ENCODE measurements at regions not wholly inside any gene's neighbourhood (a gene's known extent, or its start where the extent isn't known, plus 50 kb on each side); places are given as distances from the start of the nearest gene placed in this dataset.

GRCh38 chr3:29065211-29065785 is 215.6 kb upstream of the RBMS3 start:
- H3K9me3 Mint-ChIP-seq (ENCODE audit: low read depth): peaks cover 4% of the 10 kb centered on the region
- H3K36me3 Mint-ChIP-seq: no peaks in the 10 kb centered on the region
- H3K27me3 Mint-ChIP-seq: no peaks in the 10 kb centered on the region

GRCh38 chr3:29067007-29067406 is 213.9 kb upstream of the RBMS3 start:
- no peaks in the 10 kb centered on the region for H3K36me3 Mint-ChIP-seq
- H3K4me3 Mint-ChIP-seq: no peak overlapping the region
- H3K9me3 Mint-ChIP-seq (ENCODE audit: low read depth): peaks cover 7% of the 10 kb centered on the region
- no peak overlapping the region for H3K27ac Mint-ChIP-seq
- H3K4me1 Mint-ChIP-seq (ENCODE audit: low read depth): no peaks in the 10 kb centered on the region
- H3K27me3 Mint-ChIP-seq: no peaks in the 10 kb centered on the region

More at GRCh38 chr3:29065211-29065785, 215.6 kb upstream of the RBMS3 start:
- no peak overlapping the region for H3K4me3 Mint-ChIP-seq
- no peak overlapping the region for H3K27ac Mint-ChIP-seq
- H3K4me1 Mint-ChIP-seq (ENCODE audit: low read depth): no peaks in the 10 kb centered on the region

GRCh38 chr3:29070959-29071634 is 209.8 kb upstream of the RBMS3 start:
- Mint-ChIP-seq H3K36me3 (no peaks in the 10 kb centered on the region), H3K4me1 (ENCODE audit: low read depth) (no peaks in the 10 kb centered on the region), H3K27me3 (no peaks in the 10 kb centered on the region), H3K4me3 (no peak overlapping the region), H3K27ac (no peak overlapping the region), H3K9me3 (ENCODE audit: low read depth) (peaks cover 12% of the 10 kb centered on the region)

DNA sequence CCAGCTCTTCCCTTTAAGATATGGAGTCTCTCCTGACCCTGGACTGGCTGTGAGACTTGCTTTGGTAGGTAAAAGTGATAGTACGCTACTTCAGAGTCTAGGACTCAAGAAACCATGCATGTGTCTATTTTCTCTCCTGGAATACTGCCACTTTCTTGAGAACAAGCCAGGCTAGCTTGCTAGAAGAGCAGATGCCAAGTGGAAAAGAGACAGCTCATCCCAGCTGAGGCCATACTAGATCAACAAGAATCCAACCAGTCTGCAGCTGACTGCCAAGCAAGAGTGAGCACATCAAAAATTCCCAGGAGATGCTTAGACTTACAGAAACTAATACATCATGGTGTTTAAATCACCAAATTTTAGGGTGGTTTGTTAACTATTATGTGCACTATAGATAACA is 208.3 kb upstream of the RBMS3 start:
- H3K9me3 Mint-ChIP-seq (ENCODE audit: low read depth): peaks cover 12% of the 10 kb centered on the region
- no peak overlapping the region for H3K27ac Mint-ChIP-seq
- H3K4me3 Mint-ChIP-seq: no peak overlapping the region
- H3K27me3 Mint-ChIP-seq: no peaks in the 10 kb centered on the region
- no peaks in the 10 kb centered on the region for H3K36me3 Mint-ChIP-seq
- H3K4me1 Mint-ChIP-seq (ENCODE audit: low read depth): no peaks in the 10 kb centered on the region

GRCh38 chr3:29077356-29077755 is 203.5 kb upstream of the RBMS3 start:
- Mint-ChIP-seq H3K4me3 (no peak overlapping the region), H3K36me3 (no peaks in the 10 kb centered on the region), H3K27ac (no peak overlapping the region), H3K4me1 (ENCODE audit: low read depth) (no peaks in the 10 kb centered on the region), H3K27me3 (no peaks in the 10 kb centered on the region), H3K9me3 (ENCODE audit: low read depth) (peaks cover 3% of the 10 kb centered on the region)

DNA sequence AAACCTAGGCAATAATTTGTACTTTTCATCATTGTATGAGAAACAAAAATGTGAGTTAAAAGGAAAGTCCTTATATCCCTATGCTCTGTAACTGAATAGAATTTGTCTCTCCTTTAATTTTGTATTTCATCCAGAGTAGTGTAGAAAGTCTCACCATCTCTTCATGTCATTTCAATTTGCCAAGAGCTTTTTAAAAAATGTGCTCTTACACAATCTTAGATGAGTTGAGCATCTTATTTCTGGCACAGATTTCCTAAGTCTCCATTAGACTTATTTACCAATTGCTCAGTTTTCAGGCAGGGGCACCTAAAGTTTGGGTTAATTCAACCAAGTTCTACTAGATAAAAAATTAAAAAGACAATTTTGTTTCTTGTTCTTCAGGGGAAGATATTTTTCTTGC is 201.5 kb upstream of the RBMS3 start:
- no peak overlapping the region for H3K27ac Mint-ChIP-seq
- H3K9me3 Mint-ChIP-seq (ENCODE audit: low read depth): no peaks in the 10 kb centered on the region
- H3K4me3 Mint-ChIP-seq: no peak overlapping the region
- H3K4me1 Mint-ChIP-seq (ENCODE audit: low read depth): no peaks in the 10 kb centered on the region
- H3K27me3 Mint-ChIP-seq: no peaks in the 10 kb centered on the region
- H3K36me3 Mint-ChIP-seq: no peaks in the 10 kb centered on the region

- Mint-ChIP-seq H3K27me3 (peaks cover 1% of the 10 kb centered on the region), H3K4me3 (no peak overlapping the region), H3K9me3 (ENCODE audit: low read depth) (no peaks in the 10 kb centered on the region), H3K27ac (no peak overlapping the region), H3K4me1 (ENCODE audit: low read depth) (no peaks in the 10 kb centered on the region), H3K36me3 (no peaks in the 10 kb centered on the region)
These were observed 199.9 kb upstream of the RBMS3 start for GRCh38 chr3:29080967-29081366.

DNA sequence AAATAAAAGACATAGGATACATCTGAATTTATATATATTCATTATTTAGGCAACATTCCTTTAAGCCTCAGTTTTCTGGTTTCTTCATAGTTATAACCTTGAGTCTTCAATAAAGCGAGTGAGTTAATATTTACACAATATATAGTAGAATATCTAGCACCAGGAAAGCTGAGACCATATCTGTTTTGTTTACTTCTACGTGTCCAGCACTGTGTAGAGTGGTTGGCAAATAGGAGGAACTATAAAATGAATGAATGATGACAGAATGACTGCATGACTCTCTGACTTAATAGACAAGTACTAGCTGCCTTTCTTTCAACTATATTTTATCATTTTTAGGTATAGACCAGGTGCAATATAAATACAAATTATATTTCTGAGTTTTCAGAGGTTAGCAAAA is 197.8 kb upstream of the RBMS3 start:
- Mint-ChIP-seq H3K27me3 (peaks cover 3% of the 10 kb centered on the region), H3K4me3 (no peak overlapping the region), H3K4me1 (ENCODE audit: low read depth) (no peaks in the 10 kb centered on the region), H3K36me3 (no peaks in the 10 kb centered on the region), H3K9me3 (ENCODE audit: low read depth) (no peaks in the 10 kb centered on the region), H3K27ac (no peak overlapping the region)

DNA sequence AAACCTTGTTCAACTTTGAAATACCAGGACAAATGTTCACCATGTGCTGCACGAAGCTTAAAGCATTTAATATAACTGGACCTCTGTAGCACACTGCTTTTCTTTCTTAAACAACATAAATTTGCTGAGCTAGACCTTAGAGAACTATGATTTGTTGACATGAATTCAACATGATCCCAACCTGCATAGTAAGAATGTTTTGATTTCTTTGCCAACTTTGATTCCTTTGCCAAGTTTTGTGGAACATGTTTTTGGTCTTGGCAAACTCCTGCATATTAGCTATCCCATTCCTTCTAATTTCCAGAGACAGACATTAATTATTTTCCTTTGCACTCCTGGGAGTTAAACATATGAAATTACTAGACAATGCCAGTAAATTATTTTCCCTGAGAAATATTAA is 197.2 kb upstream of the RBMS3 start:
- peaks cover 3% of the 10 kb centered on the region for H3K27me3 Mint-ChIP-seq
- no peak overlapping the region for H3K27ac Mint-ChIP-seq
- H3K4me1 Mint-ChIP-seq (ENCODE audit: low read depth): no peaks in the 10 kb centered on the region
- H3K36me3 Mint-ChIP-seq: no peaks in the 10 kb centered on the region
- H3K4me3 Mint-ChIP-seq: no peak overlapping the region
- no peaks in the 10 kb centered on the region for H3K9me3 Mint-ChIP-seq (ENCODE audit: low read depth)

DNA sequence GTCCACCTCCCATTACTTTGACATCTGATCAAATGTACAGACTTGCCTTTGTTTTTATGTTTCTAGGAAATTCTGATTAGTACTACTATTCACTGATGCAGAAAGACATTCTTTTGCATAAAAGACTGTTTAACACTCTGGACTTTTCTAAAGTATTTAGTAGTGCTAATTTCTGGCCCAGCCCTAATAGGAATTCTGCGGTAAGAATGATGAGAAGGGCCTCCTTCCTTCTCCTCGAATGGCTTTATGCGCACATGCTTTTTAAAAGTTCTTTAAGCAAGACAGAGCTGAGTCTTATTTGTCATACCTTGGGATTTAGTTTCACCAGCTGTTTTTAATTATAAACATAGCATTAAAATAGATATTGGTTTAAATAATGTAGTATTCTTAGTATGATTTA is 192.3 kb upstream of the RBMS3 start:
- no peaks in the 10 kb centered on the region for H3K36me3 Mint-ChIP-seq
- no peak overlapping the region for H3K27ac Mint-ChIP-seq
- peaks cover 3% of the 10 kb centered on the region for H3K27me3 Mint-ChIP-seq
- H3K9me3 Mint-ChIP-seq (ENCODE audit: low read depth): no peaks in the 10 kb centered on the region
- H3K4me3 Mint-ChIP-seq: no peak overlapping the region
- H3K4me1 Mint-ChIP-seq (ENCODE audit: low read depth): peaks cover 7% of the 10 kb centered on the region

- H3K27me3 Mint-ChIP-seq: peaks cover 2% of the 10 kb centered on the region
- peak overlapping the region; percentile 69 for H3K27ac Mint-ChIP-seq
- peaks cover 7% of the 10 kb centered on the region for H3K4me1 Mint-ChIP-seq (ENCODE audit: low read depth)
- no peaks in the 10 kb centered on the region for H3K9me3 Mint-ChIP-seq (ENCODE audit: low read depth)
- no peaks in the 10 kb centered on the region for H3K36me3 Mint-ChIP-seq
- H3K4me3 Mint-ChIP-seq: no peak overlapping the region
These were observed 189.8 kb upstream of the RBMS3 start for GRCh38 chr3:29090912-29091597.

- Mint-ChIP-seq H3K36me3 (no peaks in the 10 kb centered on the region), H3K27me3 (peaks cover 2% of the 10 kb centered on the region), H3K9me3 (ENCODE audit: low read depth) (peaks cover under 1% of the 10 kb centered on the region), H3K27ac (peak overlapping the region; percentile 69), H3K4me3 (no peak overlapping the region), H3K4me1 (ENCODE audit: low read depth) (peaks cover 7% of the 10 kb centered on the region)
These were observed 189.2 kb upstream of the RBMS3 start for GRCh38 chr3:29091599-29092189.

GRCh38 chr3:29092348-29092747 is 188.5 kb upstream of the RBMS3 start:
- no peaks in the 10 kb centered on the region for H3K27me3 Mint-ChIP-seq
- peaks cover 7% of the 10 kb centered on the region for H3K4me1 Mint-ChIP-seq (ENCODE audit: low read depth)
- no peak overlapping the region for H3K27ac Mint-ChIP-seq
- H3K36me3 Mint-ChIP-seq: no peaks in the 10 kb centered on the region
- peaks cover 3% of the 10 kb centered on the region for H3K9me3 Mint-ChIP-seq (ENCODE audit: low read depth)
- no peak overlapping the region for H3K4me3 Mint-ChIP-seq

DNA sequence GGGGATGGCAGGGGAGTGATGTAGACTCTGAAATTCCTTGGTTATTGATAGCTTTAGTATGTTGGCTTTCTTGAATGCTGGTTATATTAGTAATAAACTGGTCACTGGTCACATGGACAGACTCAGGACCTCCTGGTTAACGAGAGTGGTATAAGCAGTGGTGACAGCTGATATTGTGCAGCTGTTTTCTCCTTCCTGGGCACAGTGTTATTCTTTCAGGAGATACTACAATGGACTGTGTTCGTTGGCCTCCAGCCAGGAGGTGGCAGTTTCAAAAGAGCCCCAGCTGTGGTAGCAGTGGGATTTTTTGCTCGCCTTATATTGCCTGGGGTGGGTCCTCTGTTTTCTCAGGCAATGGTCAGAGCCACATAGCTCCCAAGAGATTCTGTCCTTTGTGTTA is 181.6 kb upstream of the RBMS3 start:
- H3K4me1 Mint-ChIP-seq (ENCODE audit: low read depth): no peaks in the 10 kb centered on the region
- no peak overlapping the region for H3K4me3 Mint-ChIP-seq
- H3K27ac Mint-ChIP-seq: no peak overlapping the region
- no peaks in the 10 kb centered on the region for H3K36me3 Mint-ChIP-seq
- H3K27me3 Mint-ChIP-seq: no peaks in the 10 kb centered on the region
- peaks cover 3% of the 10 kb centered on the region for H3K9me3 Mint-ChIP-seq (ENCODE audit: low read depth)

- H3K4me3 Mint-ChIP-seq: no peak overlapping the region
- H3K27ac Mint-ChIP-seq: no peak overlapping the region
- peaks cover 3% of the 10 kb centered on the region for H3K9me3 Mint-ChIP-seq (ENCODE audit: low read depth)
- no peaks in the 10 kb centered on the region for H3K36me3 Mint-ChIP-seq
- H3K4me1 Mint-ChIP-seq (ENCODE audit: low read depth): no peaks in the 10 kb centered on the region
- H3K27me3 Mint-ChIP-seq: no peaks in the 10 kb centered on the region
These were observed 181.1 kb upstream of the RBMS3 start for GRCh38 chr3:29099775-29100174.

Measured in activated naive CD8-positive, alpha-beta T cell (primary cell).